ENCODE measurements at regions not wholly inside any gene's neighbourhood (a gene's known extent, or its start where the extent isn't known, plus 50 kb on each side); places are given as distances from the start of the nearest gene placed in this dataset.

DNA sequence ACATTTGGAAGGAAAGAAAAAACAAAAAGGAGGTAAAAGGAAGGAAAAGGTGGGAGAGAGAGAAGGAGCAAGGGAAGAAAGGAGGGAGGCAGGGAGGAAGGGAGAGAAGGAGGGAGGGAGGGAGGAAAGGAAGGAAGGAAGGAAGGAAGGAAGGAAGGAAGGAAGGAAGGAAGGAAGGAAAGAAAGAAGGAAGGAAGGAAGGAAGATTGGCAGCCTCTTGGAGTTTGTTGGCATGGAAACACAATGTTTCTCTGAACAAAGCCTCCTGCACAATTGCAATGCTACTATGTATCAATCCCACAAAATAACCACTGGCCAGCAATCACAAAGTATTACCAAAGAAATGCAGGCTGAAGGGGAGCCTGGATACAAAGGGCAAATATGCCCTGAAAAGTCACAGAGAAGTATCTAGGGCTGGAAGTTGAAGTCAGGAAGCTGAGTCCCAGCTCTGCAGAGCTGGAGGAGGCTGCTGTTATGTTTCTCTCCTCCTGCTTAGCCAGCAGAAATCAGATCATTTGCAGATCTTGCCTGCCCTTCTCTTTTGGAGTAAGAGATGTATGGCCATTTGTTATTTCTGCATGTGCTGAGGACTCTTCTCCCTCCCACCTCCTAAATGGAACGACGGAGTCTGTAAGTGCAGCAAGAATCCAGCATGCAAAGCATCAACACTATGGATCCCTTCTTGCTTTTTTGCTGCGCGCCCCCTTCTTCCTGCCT is 195.9 kb upstream of the LDB2 start:
- DNase-seq, result no peak
- Mint-ChIP-seq H3K36me3 (ENCODE audit: insufficient read depth, unreplicated experiment) (no peaks in the 10 kb centered on the region), H3K27ac (ENCODE audit: unreplicated experiment) (no peak overlapping the region), H3K9me3 (ENCODE audit: low read depth, unreplicated experiment) (peaks cover 2% of the 10 kb centered on the region), H3K27me3 (ENCODE audit: unreplicated experiment) (peaks cover 45% of the 10 kb centered on the region), H3K4me1 (ENCODE audit: low read depth, unreplicated experiment) (no peaks in the 10 kb centered on the region), H3K4me3 (ENCODE audit: low read depth, unreplicated experiment) (no peak overlapping the region)
- BruUV-seq (replicated peaks), result no TSS peak
- TF ChIP-seq, protein P1, sequence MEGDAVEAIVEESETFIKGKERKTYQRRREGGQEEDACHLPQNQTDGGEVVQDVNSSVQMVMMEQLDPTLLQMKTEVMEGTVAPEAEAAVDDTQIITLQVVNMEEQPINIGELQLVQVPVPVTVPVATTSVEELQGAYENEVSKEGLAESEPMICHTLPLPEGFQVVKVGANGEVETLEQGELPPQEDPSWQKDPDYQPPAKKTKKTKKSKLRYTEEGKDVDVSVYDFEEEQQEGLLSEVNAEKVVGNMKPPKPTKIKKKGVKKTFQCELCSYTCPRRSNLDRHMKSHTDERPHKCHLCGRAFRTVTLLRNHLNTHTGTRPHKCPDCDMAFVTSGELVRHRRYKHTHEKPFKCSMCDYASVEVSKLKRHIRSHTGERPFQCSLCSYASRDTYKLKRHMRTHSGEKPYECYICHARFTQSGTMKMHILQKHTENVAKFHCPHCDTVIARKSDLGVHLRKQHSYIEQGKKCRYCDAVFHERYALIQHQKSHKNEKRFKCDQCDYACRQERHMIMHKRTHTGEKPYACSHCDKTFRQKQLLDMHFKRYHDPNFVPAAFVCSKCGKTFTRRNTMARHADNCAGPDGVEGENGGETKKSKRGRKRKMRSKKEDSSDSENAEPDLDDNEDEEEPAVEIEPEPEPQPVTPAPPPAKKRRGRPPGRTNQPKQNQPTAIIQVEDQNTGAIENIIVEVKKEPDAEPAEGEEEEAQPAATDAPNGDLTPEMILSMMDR (IDR thresholded peaks at IDR 0.05; ENCODE audit: unreplicated experiment), result no peak
- intact Hi-C loops (cut with micrococcal nuclease; ENCODE audit: unreplicated experiment), result no loop called here
- CTCF ChIA-PET, result no interaction called here

DNA sequence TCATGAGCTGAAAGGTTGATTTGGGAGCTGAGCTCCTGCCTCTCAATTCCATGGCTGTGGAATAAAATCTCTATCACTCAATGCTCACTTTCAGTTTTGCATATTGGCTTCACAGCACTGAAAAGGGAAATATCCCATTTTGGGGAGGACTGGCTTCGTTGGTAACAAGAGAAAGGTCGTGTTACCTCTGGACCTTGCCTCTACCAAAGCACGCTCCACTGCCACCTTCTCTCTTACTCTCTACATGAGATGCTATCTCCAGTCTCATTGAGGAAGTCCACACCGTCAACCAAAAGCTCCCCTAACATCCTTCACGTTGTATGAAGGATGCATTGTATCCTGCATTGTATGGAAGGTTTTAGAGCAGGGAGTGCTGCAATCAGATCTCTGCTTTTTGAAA is 195.0 kb upstream of the LDB2 start:
- Mint-ChIP-seq H3K36me3 (ENCODE audit: insufficient read depth, unreplicated experiment) (no peaks in the 10 kb centered on the region), H3K4me1 (ENCODE audit: low read depth, unreplicated experiment) (no peaks in the 10 kb centered on the region), H3K27me3 (ENCODE audit: unreplicated experiment) (peaks cover 45% of the 10 kb centered on the region), H3K9me3 (ENCODE audit: low read depth, unreplicated experiment) (peaks cover 2% of the 10 kb centered on the region), H3K27ac (ENCODE audit: unreplicated experiment) (no peak overlapping the region), H3K4me3 (ENCODE audit: low read depth, unreplicated experiment) (no peak overlapping the region)
- no peak for DNase-seq
- BruUV-seq (replicated peaks), result no TSS peak
- CTCF ChIA-PET, result no interaction called here
- intact Hi-C loops (cut with micrococcal nuclease; ENCODE audit: unreplicated experiment), result no loop called here
- TF ChIP-seq, protein P1 (IDR thresholded peaks at IDR 0.05; ENCODE audit: unreplicated experiment), result no peak

DNA sequence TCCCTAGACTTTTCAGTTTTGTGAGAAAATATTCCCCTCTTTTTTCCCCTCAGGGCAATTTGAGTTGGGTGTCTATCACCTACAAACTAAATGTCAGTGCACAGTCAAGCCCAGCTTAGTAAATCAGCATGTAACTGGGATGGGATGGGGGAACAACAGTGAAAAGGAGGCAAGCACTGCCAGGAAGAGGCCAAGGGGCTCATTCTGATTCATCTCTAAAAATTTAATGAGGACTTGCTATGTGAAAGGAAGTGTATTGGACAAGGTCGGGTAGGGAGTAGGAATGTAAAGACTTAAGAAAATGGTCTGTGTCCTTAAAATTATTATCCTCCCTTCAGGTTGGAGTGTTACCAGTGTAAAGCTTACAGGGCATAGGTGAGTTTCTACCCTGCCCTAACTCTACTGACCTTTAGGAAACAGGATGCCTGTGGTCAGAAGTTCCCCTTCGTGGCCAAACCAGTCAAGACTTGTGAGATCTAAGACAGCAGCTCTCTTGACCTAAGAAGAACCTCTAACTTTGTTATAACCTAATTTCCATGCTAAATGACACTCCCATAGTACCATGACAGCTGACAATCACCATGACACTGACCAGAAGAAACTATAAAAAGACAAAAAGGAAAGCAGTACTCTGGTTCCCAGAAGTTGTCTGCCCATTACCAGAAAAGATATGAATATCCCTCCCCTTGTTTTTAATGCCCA is 194.4 kb upstream of the LDB2 start:
- H3K27ac Mint-ChIP-seq (ENCODE audit: unreplicated experiment), result no peak overlapping the region

GRCh38 chr4:17091104-17091503 is 192.7 kb upstream of the LDB2 start:
- DNase-seq, result no peak
- TF ChIP-seq, protein P1 (IDR thresholded peaks at IDR 0.05; ENCODE audit: unreplicated experiment), result no peak
- H3K27ac Mint-ChIP-seq (ENCODE audit: unreplicated experiment), result no peak overlapping the region
- no peak overlapping the region for H3K4me3 Mint-ChIP-seq (ENCODE audit: low read depth, unreplicated experiment)
- H3K36me3 Mint-ChIP-seq (ENCODE audit: insufficient read depth, unreplicated experiment), result no peaks in the 10 kb centered on the region
- H3K27me3 Mint-ChIP-seq (ENCODE audit: unreplicated experiment), result peaks cover 35% of the 10 kb centered on the region
- CTCF ChIA-PET, result no interaction called here
- no peaks in the 10 kb centered on the region for H3K4me1 Mint-ChIP-seq (ENCODE audit: low read depth, unreplicated experiment)
- peaks cover 2% of the 10 kb centered on the region for H3K9me3 Mint-ChIP-seq (ENCODE audit: low read depth, unreplicated experiment)
- BruUV-seq (replicated peaks), result no TSS peak
- intact Hi-C loops (cut with micrococcal nuclease; ENCODE audit: unreplicated experiment), result no loop called here

More for the DNA sequence above, 194.4 kb upstream of the LDB2 start:
- CTCF ChIA-PET, result no interaction called here
- peaks cover 2% of the 10 kb centered on the region for H3K9me3 Mint-ChIP-seq (ENCODE audit: low read depth, unreplicated experiment)
- H3K4me1 Mint-ChIP-seq (ENCODE audit: low read depth, unreplicated experiment), result no peaks in the 10 kb centered on the region
- no peak for DNase-seq
- no peak overlapping the region for H3K4me3 Mint-ChIP-seq (ENCODE audit: low read depth, unreplicated experiment)
- H3K36me3 Mint-ChIP-seq (ENCODE audit: insufficient read depth, unreplicated experiment), result no peaks in the 10 kb centered on the region
- no TSS peak for BruUV-seq (replicated peaks)
- intact Hi-C loops (cut with micrococcal nuclease; ENCODE audit: unreplicated experiment), result no loop called here
- peaks cover 45% of the 10 kb centered on the region for H3K27me3 Mint-ChIP-seq (ENCODE audit: unreplicated experiment)
- TF ChIP-seq, protein P1 (IDR thresholded peaks at IDR 0.05; ENCODE audit: unreplicated experiment), result no peak
